Esophagus mucosa (tissue), 1 donor: ENCODE measurements at regions not wholly inside any gene's neighbourhood (a gene's known extent, or its start where the extent isn't known, plus 50 kb on each side); places are given as distances from the start of the nearest gene placed in this dataset.

ENCODE experiments used
- ATAC-seq: fragments of 200-7000 bp; cut with Tn5 transposase; one replicate; pipeline ENCODE4 v1.9.1; 2020
- donor health status: DM: yes; HTN: yes; CAD: no.

GRCh38 chr9:115261656-115262081 is 143.7 kb upstream of the TNC start:
- no peak for ATAC-seq

GRCh38 chr9:115262477-115262876 is 144.5 kb upstream of the TNC start:
- peak; percentile 83 for ATAC-seq

- no peak for ATAC-seq
These were observed 145.0 kb upstream of the TNC start for GRCh38 chr9:115262952-115263351.

- no peak for ATAC-seq
These were observed 145.6 kb upstream of the TNC start for GRCh38 chr9:115263371-115264075.

DNA sequence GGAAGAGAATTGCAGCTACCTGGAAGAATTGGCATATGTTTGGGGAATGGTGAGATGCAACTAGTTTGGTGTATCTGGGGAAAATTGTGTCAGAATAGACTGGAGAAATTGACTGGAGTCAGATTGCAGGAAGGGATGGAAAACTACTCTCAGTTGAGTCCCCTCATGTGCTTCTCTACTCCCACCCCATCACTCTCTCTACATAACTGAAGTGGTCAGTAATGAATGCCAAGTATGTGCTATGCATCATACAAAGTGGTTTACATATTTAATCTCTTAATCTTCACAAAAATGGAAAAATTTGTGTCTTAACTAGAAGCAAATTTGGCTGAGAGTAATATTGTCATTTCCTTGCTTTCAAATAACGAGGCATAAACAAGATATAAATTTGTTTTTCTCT is 146.4 kb upstream of the TNC start:
- no peak for ATAC-seq

- ATAC-seq: no peak
These were observed 149.8 kb upstream of the TNC start for GRCh38 chr9:115267790-115268189.

- ATAC-seq: no peak
These were observed 157.8 kb upstream of the TNC start for GRCh38 chr9:115275753-115276152.

DNA sequence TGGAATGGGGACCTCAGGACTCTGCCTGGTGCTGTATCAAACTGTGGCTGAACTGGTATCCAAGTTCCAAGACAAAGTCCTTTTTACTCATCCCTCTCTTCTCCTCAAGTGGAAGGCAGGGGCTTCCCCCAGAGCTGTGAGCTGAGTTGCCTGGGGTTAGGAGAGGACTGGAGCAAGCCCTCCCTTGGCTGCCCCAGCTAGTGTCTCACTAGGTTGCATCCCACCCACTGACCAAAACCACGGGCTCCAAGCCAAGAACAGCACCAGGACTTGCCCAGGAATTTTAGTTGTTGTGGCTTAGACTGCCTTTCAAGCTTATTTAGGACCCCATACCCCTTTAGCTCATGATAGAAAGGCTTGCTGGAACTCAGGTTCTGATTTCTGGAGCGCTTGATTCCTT is 158.7 kb upstream of the TNC start:
- ATAC-seq: no peak

DNA sequence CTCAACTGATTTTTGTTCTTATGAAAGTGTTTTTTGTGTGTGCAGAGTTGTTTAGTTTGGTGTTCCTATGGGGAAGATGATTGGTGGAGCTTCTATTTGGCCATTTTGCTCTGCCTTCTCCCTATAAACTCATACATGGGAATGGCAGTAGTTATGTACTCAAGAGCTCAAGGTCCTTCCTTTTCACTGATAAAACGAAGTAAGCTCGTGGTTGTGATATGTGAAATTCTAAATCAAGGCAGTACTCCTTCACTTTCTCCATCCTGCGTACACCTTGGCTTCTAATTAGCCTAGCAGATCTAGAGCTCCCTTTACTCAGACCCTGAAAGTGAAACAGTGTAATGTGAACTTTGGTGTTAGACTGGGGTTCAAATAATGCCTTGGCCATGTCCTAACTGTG is 159.3 kb upstream of the TNC start:
- ATAC-seq: no peak

GRCh38 chr9:115278326-115279035 is 160.5 kb upstream of the TNC start:
- ATAC-seq: no peak

- ATAC-seq: no peak
These were observed 165.4 kb upstream of the TNC start for GRCh38 chr9:115283395-115283794.

DNA sequence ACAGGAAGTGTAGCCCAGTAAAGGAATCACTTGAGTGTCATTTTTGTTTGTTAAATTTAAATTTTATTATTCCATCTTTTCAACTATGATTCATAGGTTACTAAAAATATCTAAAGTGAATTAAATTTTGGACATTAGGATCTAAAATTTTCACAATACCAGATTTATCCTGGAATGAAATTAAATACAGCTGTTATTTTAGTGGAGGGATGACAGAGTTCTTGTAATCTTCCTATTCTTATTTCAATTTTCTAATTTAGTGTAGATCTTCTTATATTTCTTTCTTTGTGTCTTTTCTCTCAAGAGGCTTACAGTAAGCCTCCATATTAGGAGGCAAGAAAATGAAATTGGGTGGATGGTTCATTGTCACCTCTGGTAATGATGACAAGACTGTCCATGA is 167.9 kb upstream of the TNC start:
- ATAC-seq: no peak

GRCh38 chr9:115286411-115286810 is 168.5 kb upstream of the TNC start:
- ATAC-seq: no peak

- no peak for ATAC-seq
These were observed 171.8 kb upstream of the TNC start for GRCh38 chr9:115289757-115290208.

- peak; percentile 69 for ATAC-seq
These were observed 173.9 kb upstream of the TNC start for GRCh38 chr9:115291841-115292240.

GRCh38 chr9:115292584-115293279 is 174.8 kb upstream of the TNC start:
- no peak for ATAC-seq

- ATAC-seq: no peak
These were observed 177.8 kb upstream of the TNC start for GRCh38 chr9:115295734-115296133.

GRCh38 chr9:115296831-115297565 is 179.0 kb upstream of the TNC start:
- ATAC-seq: no peak

GRCh38 chr9:115300116-115300515 is 182.2 kb upstream of the TNC start:
- no peak for ATAC-seq

DNA sequence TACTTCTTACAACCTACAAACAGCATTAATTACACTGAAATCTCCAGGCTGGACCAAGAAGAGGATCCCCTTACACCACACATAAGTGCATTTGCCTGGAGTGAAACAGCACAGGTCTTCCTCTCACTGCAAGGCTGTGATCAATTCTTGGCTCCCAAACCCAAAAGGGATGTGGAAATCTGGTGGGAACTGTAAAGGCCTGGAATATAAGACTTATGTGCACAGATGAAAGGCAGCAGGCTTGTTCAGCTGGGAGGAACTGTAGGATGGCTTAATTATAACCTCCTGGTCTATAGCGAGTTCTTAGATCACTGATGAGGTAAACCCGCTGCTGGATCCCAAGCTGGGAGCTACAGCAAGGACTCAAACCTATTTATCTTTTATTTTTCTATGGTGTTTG is 182.9 kb upstream of the TNC start:
- no peak for ATAC-seq

DNA sequence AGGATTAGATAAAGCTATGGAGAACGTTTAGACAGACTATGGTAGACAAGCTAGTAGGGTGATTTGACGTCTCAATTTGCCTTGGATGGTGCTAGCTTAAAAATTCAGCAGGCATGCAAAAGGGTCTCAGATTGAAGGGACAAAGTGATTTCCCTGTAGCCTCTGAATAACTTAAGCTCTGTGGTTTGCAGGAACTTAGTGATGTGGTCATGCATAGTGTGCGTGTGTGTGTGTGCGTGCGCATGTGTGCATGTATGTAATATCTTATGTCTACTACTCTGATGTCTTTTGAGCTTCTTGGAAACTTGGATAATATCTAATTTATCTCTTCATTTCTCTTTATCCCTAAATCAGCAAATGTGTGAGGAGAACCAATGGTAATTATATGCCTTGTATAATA is 183.6 kb upstream of the TNC start:
- no peak for ATAC-seq

- ATAC-seq: no peak
These were observed 187.6 kb upstream of the TNC start for GRCh38 chr9:115305543-115305942.

DNA sequence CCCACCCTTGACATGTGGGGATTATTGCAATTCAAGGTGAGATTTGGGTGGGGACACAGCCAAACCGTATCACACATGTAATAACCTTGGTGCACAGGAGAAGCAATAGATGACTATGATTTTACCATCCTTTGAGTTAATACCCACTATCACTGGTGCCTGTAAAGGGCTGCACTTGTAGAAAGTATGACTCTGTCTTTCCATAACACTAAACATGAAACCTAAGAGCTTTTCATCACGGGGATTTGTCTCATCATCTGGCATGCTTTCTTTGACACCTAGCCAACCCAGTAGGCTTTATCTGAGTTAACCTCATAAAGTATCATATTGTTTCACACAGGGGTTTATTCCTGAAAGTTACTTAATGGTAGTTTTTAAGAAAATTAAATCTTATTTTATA is 188.9 kb upstream of the TNC start:
- ATAC-seq: no peak
